Nephron progenitor cell (in vitro differentiated cells): ENCODE measurements at regions not wholly inside any gene's neighbourhood (a gene's known extent, or its start where the extent isn't known, plus 50 kb on each side); places are given as distances from the start of the nearest gene placed in this dataset.
A peak's percentile ranks its signal among the peaks of the same experiment; 100 is the strongest.
"Not testable (repeated sequence)": the region's sequence is repeated elsewhere in the genome, so short reads cannot be mapped to it uniquely, and the experiment has no call there.

Source experiments
- DNase-seq: peaks from one replicate; pipeline ENCODE4 v3.0.0; 2021
- H3K27ac Mint-ChIP-seq: 2 replicates; pipeline ENCODE4 v1.8.0; 2021; ENCODE audit warnings: mild to moderate bottlenecking, moderate library complexity, mixed read lengths
- H3K27me3 Mint-ChIP-seq: 2 replicates; pipeline ENCODE4 v1.8.0; 2021; ENCODE audit warnings: mild to moderate bottlenecking, low read depth, mixed read lengths; ENCODE audit not compliant: poor library complexity
- H3K36me3 Mint-ChIP-seq: 2 replicates; pipeline ENCODE4 v1.8.0; 2021; ENCODE audit warnings: low read depth, mixed read lengths
- H3K4me1 Mint-ChIP-seq: 2 replicates; pipeline ENCODE4 v1.8.0; 2021; ENCODE audit warnings: mixed read lengths
- H3K4me3 Mint-ChIP-seq: 2 replicates; pipeline ENCODE4 v1.8.0; 2021; ENCODE audit warnings: mild to moderate bottlenecking, moderate library complexity, mixed read lengths
- H3K9me3 Mint-ChIP-seq: 2 replicates; pipeline ENCODE4 v1.8.0; 2021; ENCODE audit warnings: mild to moderate bottlenecking, moderate library complexity, mixed read lengths
- CTCF ChIP-seq: fragments of 200-600 bp; sonication (generic); IDR thresholded peaks from 2 replicates; pipeline ENCODE4 v1.5.0; 2021; ENCODE audit warnings: antibody characterized with exemption

- Mint-ChIP-seq H3K4me3 (no peak overlapping the region), H3K9me3 (peaks cover 48% of the 10 kb centered on the region), H3K27me3 (no peaks in the 10 kb centered on the region), H3K36me3 (peaks cover 17% of the 10 kb centered on the region), H3K4me1 (no peaks in the 10 kb centered on the region), H3K27ac (no peak overlapping the region)
- DNase-seq, result no peak
- TF ChIP-seq CTCF, result no peak
These were observed 562.5 kb downstream of the INSC start for GRCh38 chr11:15677181-15677580.

GRCh38 chr11:15683528-15683927 lies 568.8 kb downstream of the INSC start:
- no peak for TF ChIP-seq CTCF
- H3K9me3 Mint-ChIP-seq, result peaks cover 42% of the 10 kb centered on the region
- no peak for DNase-seq
- H3K4me1 Mint-ChIP-seq, result peaks cover 13% of the 10 kb centered on the region
- peaks cover 5% of the 10 kb centered on the region for H3K36me3 Mint-ChIP-seq
- H3K4me3 Mint-ChIP-seq, result no peak overlapping the region
- no peak overlapping the region for H3K27ac Mint-ChIP-seq
- H3K27me3 Mint-ChIP-seq, result no peaks in the 10 kb centered on the region

GRCh38 chr11:15685306-15685705 lies 570.6 kb downstream of the INSC start:
- no peak for DNase-seq
- Mint-ChIP-seq H3K27me3 (no peaks in the 10 kb centered on the region), H3K4me1 (peaks cover 24% of the 10 kb centered on the region), H3K27ac (peak overlapping the region; percentile 86), H3K36me3 (peaks cover 9% of the 10 kb centered on the region), H3K9me3 (peaks cover 38% of the 10 kb centered on the region), H3K4me3 (no peak overlapping the region)
- TF ChIP-seq CTCF, result no peak

GRCh38 chr11:15686259-15686658 lies 571.5 kb downstream of the INSC start:
- DNase-seq, H3K27ac Mint-ChIP-seq, H3K4me3 Mint-ChIP-seq, H3K36me3 Mint-ChIP-seq, H3K27me3 Mint-ChIP-seq: not testable (repeated sequence)
- peaks cover 28% of the 10 kb centered on the region for H3K4me1 Mint-ChIP-seq
- H3K9me3 Mint-ChIP-seq, result peaks cover 43% of the 10 kb centered on the region

GRCh38 chr11:15687342-15687741 lies 572.6 kb downstream of the INSC start:
- H3K27me3 Mint-ChIP-seq, result peaks cover 3% of the 10 kb centered on the region
- H3K36me3 Mint-ChIP-seq, result peaks cover 11% of the 10 kb centered on the region
- no peak overlapping the region for H3K27ac Mint-ChIP-seq
- TF ChIP-seq CTCF, result no peak
- peaks cover 50% of the 10 kb centered on the region for H3K9me3 Mint-ChIP-seq
- no peak for DNase-seq
- peaks cover 30% of the 10 kb centered on the region for H3K4me1 Mint-ChIP-seq
- H3K4me3 Mint-ChIP-seq, result no peak overlapping the region

- no peak overlapping the region for H3K4me3 Mint-ChIP-seq
- H3K36me3 Mint-ChIP-seq, result peaks cover 14% of the 10 kb centered on the region
- DNase-seq, result no peak
- H3K4me1 Mint-ChIP-seq, result peaks cover 34% of the 10 kb centered on the region
- H3K9me3 Mint-ChIP-seq, result peaks cover 53% of the 10 kb centered on the region
- TF ChIP-seq CTCF, result no peak
- H3K27ac Mint-ChIP-seq, result no peak overlapping the region
- peaks cover 3% of the 10 kb centered on the region for H3K27me3 Mint-ChIP-seq
These were observed 573.6 kb downstream of the INSC start for GRCh38 chr11:15688351-15688792.
